Colonic mucosa (tissue), 4 donors: ENCODE measurements at regions not wholly inside any gene's neighbourhood (a gene's known extent, or its start where the extent isn't known, plus 50 kb on each side); places are given as distances from the start of the nearest gene placed in this dataset.
"Not testable (repeated sequence)": the region's sequence is repeated elsewhere in the genome, so short reads cannot be mapped to it uniquely, and the experiment has no call there.

Source experiments
- DNase-seq: peaks from one replicate; pipeline ENCODE4 v3.0.0-alpha.2; 2020
- H3K27ac ChIP-seq: fragments of 200-600 bp; one replicate; pipeline ENCODE4 v1.8.0; 2021
- H3K27me3 ChIP-seq: fragments of 200-600 bp; one replicate; pipeline ENCODE4 v1.8.0; 2021
- H3K36me3 ChIP-seq: fragments of 200-600 bp; one replicate; pipeline ENCODE4 v1.8.0; 2021
- H3K4me1 ChIP-seq: fragments of 200-600 bp; one replicate; pipeline ENCODE4 v1.8.0; 2021; ENCODE audit warnings: mild to moderate bottlenecking
- H3K4me3 ChIP-seq: fragments of 200-600 bp; one replicate; pipeline ENCODE4 v1.8.0; 2021
- H3K9ac ChIP-seq, 2 donors: one replicate each; pipeline ENCODE4 v1.7.0; 2013; ENCODE audit warnings: control low read depth in 2 of 2, low read depth in 2 of 2, low read length in 2 of 2
- H3K9me3 ChIP-seq: fragments of 200-600 bp; one replicate; pipeline ENCODE4 v1.8.0; 2021
- CTCF ChIP-seq: fragments of 200-600 bp; IDR thresholded peaks from one replicate; pipeline ENCODE4 v1.8.0; 2022; ENCODE audit warnings: antibody characterized with exemption, mild to moderate bottlenecking
- intact Hi-C: fragments of 100-400 bp; cut with DNase I; formaldehyde crosslinking; loops from one replicate; pipeline ENCODE4 v1.14.1; 2022
- donor health status: healthy.
- donor health status: DM: no; HTN: no; CAD: no.
- donor health status: DM: no; HTN: no; CAD: no.

DNA sequence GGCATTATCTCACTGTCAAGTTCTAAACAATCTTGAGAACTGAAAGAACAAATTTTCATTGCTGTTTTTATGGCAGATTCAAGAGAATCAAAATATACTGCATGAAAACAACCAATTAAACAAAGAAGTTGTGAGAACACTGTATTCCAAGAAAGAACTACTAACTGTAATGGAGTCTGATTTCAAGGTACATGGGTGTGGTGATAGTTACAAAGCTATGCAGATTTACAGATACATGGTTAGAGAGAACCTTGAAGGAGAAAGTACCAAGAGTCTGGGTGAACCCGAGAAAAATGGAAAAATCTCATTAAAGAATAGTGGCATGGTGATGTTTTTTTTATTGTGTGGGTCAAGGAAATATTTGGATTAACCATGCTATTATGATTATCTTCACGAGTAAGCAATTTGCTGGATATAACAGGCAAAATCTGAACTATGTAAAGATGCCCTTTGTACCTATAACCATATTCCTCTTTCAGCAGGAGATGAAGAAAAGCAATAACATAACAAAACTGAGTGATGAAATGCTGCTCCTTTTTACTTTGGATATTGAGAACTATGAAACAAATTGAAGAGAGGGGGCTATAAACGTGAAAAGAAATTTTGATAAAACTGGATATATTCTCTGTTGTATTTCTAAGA, 100.4 kb downstream of the PLSCR2 start:
- no peak for TF ChIP-seq CTCF
- H3K27me3 ChIP-seq, result no peaks in the 10 kb centered on the region
- no peaks in the 10 kb centered on the region for H3K4me1 ChIP-seq
- intact Hi-C loops, result no loop called here
- no peak overlapping the region for H3K4me3 ChIP-seq
- no peak overlapping the region for H3K27ac ChIP-seq
- no peak overlapping the region for H3K9ac ChIP-seq
- H3K36me3 ChIP-seq, result no peaks in the 10 kb centered on the region
- H3K9me3 ChIP-seq, result no peaks in the 10 kb centered on the region
- no peak for DNase-seq

DNA sequence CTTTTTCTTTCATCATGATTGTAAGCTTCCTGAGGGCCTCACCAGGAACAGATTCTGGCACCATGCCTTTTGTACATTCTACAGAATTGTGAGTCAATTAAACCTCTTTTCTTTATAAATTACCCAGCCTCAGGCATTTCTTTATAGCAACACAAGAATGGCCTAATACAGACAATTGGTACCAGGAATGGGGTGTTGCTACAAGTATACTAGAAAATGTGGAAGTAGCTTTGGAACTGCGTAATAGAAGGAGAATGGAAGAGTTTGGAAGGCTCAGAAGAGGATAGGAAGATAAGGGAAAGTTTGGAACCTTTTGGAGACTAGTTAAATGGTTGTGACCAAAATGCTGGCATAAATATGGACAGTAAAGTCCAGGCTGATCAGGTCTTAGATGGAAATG, 108.9 kb upstream of the PLSCR4 start:
- no peaks in the 10 kb centered on the region for H3K9me3 ChIP-seq
- no peaks in the 10 kb centered on the region for H3K36me3 ChIP-seq
- no peaks in the 10 kb centered on the region for H3K27me3 ChIP-seq
- DNase-seq, result no peak
- TF ChIP-seq CTCF, result no peak
- H3K4me3 ChIP-seq, result no peak overlapping the region
- H3K27ac ChIP-seq, result no peak overlapping the region
- intact Hi-C loops, result no loop called here
- no peaks in the 10 kb centered on the region for H3K4me1 ChIP-seq
- no peak overlapping the region for H3K9ac ChIP-seq

GRCh38 chr3:146354421-146354820, 103.5 kb upstream of the PLSCR4 start:
- H3K27ac ChIP-seq, H3K4me3 ChIP-seq, H3K27me3 ChIP-seq, H3K9ac ChIP-seq, intact Hi-C loops, H3K9me3 ChIP-seq, DNase-seq, H3K4me1 ChIP-seq, H3K36me3 ChIP-seq: not testable (repeated sequence)

- peak; percentile 62 for DNase-seq
- Histone ChIP-seq H3K9me3 (no peaks in the 10 kb centered on the region), H3K9ac (no peak overlapping the region), H3K36me3 (no peaks in the 10 kb centered on the region), H3K4me1 (no peaks in the 10 kb centered on the region), H3K4me3 (no peak overlapping the region), H3K27me3 (no peaks in the 10 kb centered on the region), H3K27ac (no peak overlapping the region)
- intact Hi-C loops, result no loop called here
- no peak for TF ChIP-seq CTCF
Observed at GRCh38 chr3:146350852-146351251, 99.9 kb upstream of the PLSCR4 start.

GRCh38 chr3:146345900-146346299, 95.0 kb upstream of the PLSCR4 start:
- no peaks in the 10 kb centered on the region for H3K9me3 ChIP-seq
- no peak overlapping the region for H3K4me3 ChIP-seq
- no peak for DNase-seq
- intact Hi-C loops, result no loop called here
- no peak overlapping the region for H3K9ac ChIP-seq
- H3K36me3 ChIP-seq, result no peaks in the 10 kb centered on the region
- TF ChIP-seq CTCF, result no peak
- H3K27me3 ChIP-seq, result no peaks in the 10 kb centered on the region
- H3K27ac ChIP-seq, result no peak overlapping the region
- no peaks in the 10 kb centered on the region for H3K4me1 ChIP-seq

GRCh38 chr3:146343551-146343950, 92.6 kb upstream of the PLSCR4 start:
- H3K36me3 ChIP-seq, result no peaks in the 10 kb centered on the region
- no peak for DNase-seq
- no peak for TF ChIP-seq CTCF
- H3K4me1 ChIP-seq, result no peaks in the 10 kb centered on the region
- no peaks in the 10 kb centered on the region for H3K27me3 ChIP-seq
- intact Hi-C loops, result no loop called here
- no peaks in the 10 kb centered on the region for H3K9me3 ChIP-seq
- H3K4me3 ChIP-seq, result no peak overlapping the region
- no peak overlapping the region for H3K9ac ChIP-seq
- no peak overlapping the region for H3K27ac ChIP-seq
